Hepatocyte (in vitro differentiated cells): ENCODE measurements at regions not wholly inside any gene's neighbourhood (a gene's known extent, or its start where the extent isn't known, plus 50 kb on each side); places are given as distances from the start of the nearest gene placed in this dataset.

ENCODE experiments used
- CTCF ChIP-seq: fragments of 200-600 bp; sonication (generic); IDR thresholded peaks from 2 replicates; pipeline ENCODE4 v1.5.1; 2016; ENCODE audit warnings: antibody characterized with exemption, mild to moderate bottlenecking; ENCODE audit not compliant: poor library complexity
- EZH2 ChIP-seq: fragments of 200-600 bp; sonication (generic); IDR thresholded peaks from 2 replicates; pipeline ENCODE4 v1.6.1; 2016; ENCODE audit warnings: antibody characterized with exemption, mild to moderate bottlenecking, borderline replicate concordance
- EZH2phosphoT487 ChIP-seq: fragments of 200-600 bp; sonication (generic); IDR thresholded peaks from one replicate; pipeline ENCODE4 v1.6.1; 2018; ENCODE audit warnings: antibody characterized with exemption, mild to moderate bottlenecking, low read depth, moderate library complexity; ENCODE audit not compliant: unreplicated experiment, severe bottlenecking

- no peak for TF ChIP-seq EZH2
- TF ChIP-seq CTCF, result no peak
- no peak for TF ChIP-seq EZH2phosphoT487
Measured at GRCh38 chr5:4941161-4941560, 199.0 kb upstream of the ADAMTS16 start.
